HL-60/S4 treated with retinoic acid at 250 ng/mL for 4 days and 3 days (cell line): ENCODE measurements at regions not wholly inside any gene's neighbourhood (a gene's known extent, or its start where the extent isn't known, plus 50 kb on each side); places are given as distances from the start of the nearest gene placed in this dataset.
"Not testable (repeated sequence)": the region's sequence is repeated elsewhere in the genome, so short reads cannot be mapped to it uniquely, and the experiment has no call there.

Experiments
- in situ Hi-C: fragments of 300-500 bp; cut with MboI; formaldehyde crosslinking; loops from 2 replicates; pipeline ENCODE4 v1.7.0; 2022; ENCODE audit warnings: low sequenced_read_pairs

GRCh38 chr6:28785962-28786679 lies 137.7 kb downstream of the TRIM27 start:
- in situ Hi-C loops, result no loop called here

- in situ Hi-C loops, result no loop called here
Measured at GRCh38 chr6:28789553-28790083, 134.2 kb downstream of the TRIM27 start.

DNA sequence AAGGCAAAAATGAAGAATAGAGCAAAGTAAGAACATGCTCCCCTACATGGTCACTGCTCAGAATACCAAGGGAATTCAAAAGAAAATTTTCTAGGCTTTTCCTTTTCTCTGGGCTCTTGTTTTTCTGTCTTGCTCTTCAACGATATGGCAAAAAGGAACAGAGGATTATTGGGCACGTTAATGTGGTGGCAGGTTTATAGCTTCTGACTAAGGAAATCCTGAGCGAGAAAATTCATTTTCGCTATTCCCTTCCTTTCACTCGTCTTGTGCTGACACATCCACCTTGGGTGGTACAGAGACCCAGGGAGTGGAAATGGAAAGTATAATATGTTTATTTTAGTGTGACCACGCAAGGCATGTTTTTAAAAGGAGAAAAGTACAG lies 132.8 kb downstream of the TRIM27 start:
- in situ Hi-C loops, result no loop called here

DNA sequence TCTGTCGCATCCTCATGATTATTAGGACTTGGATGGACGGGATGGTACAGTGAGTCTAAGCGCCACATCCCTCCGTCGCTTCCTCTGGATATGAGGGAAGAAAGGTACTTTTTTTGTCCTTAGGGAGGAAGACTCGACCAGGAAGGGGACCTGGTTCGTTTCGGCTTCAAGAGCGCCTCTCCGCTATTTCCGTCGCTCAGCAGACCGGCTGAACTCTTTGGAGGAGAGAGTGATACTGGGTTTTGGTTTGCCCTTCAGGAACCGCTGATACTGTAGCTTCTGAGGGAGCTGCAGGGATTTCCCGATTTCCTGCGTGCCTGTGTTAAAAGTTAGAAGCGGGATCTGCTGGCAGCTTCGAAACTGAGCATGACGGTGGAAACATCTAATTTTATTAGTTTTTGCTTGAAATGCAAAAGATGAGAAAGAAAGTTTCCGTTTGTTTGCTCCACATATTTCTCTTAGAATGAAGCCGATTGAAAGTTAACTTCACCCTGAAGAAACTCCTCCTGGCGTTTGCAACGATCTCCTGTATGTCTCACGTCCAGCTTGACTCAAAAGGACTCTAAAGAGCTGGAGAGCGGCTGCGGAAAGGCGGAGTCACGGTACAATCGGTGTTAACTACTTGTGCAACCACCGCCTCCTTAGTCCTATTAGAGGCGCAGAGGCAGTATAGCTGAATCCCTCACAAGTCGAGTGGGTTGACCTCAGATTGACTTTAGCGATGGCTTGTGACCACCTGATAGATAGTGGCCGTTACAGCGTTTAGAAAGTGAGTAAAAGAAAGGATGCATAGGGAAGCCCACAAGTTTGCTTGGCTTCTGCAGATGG lies 129.4 kb downstream of the TRIM27 start:
- in situ Hi-C loops, result no loop called here

GRCh38 chr6:28800647-28801046 lies 123.1 kb downstream of the TRIM27 start:
- in situ Hi-C loops, result not testable (repeated sequence)

DNA sequence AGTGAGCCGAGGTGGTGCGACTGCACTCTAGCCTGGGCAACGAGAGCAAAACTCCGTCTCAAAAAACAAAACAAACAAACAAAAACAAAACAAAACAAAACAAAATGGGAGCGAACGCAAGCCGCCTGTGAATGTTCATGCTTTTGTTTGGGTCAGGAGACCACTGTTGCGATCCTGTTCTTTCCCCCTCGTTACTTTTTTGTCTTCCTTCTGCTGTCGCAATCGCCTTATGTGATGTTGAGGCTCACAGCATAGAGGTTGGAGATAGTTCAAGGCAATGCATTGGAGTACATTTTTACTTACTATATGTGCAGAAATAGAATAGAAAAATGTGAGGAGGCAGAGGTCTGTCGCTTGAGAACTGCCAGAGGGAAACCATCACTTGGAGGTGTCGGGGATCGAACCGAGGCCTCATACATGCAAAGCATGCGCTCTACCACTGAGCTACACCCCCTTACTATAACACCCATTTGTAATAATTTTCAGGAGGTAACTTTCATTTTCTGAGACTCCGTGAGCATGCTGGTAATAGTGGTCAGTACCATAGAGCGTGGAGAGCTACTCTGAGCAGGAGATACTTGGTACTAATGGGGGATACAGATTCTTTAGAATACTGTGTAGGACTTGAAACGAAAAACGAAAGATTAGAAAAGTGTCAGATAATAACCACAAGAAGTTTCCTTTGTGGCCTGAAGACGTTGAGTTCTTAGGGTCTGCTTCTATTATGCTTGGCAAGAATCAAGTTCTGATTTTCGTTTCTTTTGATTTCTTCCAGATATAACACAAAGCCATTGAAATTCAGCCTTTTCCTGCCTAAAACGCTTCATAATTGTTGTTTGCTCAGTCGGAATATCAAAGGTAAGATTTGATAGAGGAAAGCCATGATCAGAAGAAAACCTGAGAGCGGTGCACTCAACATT lies 121.1 kb downstream of the TRIM27 start:
- in situ Hi-C loops, result no loop called here

GRCh38 chr6:28803337-28803709 lies 120.5 kb downstream of the TRIM27 start:
- in situ Hi-C loops, result no loop called here

DNA sequence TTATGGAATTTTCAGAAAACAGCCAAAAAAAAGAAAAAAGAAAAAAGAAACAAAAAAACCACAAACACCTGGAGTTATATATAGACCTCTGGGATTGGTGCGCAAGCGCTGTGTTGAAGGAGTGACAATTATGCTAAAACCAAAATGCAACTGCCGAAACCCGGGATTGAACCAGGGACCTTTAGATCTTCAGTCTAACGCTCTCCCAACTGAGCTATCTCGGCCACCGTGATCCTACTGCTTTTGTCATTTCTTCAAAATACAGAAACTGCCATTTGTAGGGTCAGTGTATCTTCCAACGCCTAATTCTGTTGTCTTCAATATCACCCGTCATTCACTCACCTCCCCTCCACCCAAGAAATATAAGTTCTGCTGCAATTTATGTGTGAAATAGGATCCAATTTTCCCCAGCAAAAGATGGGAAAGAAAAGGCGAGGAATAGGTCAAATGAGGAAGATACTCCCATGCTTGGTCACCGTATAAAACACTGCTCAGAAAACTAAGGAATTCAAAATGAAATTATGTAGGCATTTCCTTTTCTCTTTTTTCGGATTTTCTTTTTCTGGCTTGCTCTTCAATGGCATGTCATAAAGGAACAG lies 116.0 kb downstream of the TRIM27 start:
- in situ Hi-C loops, result no loop called here

- in situ Hi-C loops, result no loop called here
Measured at GRCh38 chr6:28808383-28808782, 115.4 kb downstream of the TRIM27 start.

- in situ Hi-C loops, result no loop called here
Measured at GRCh38 chr6:28809947-28810658, 113.7 kb downstream of the TRIM27 start.

GRCh38 chr6:28810659-28811053 lies 113.1 kb downstream of the TRIM27 start:
- in situ Hi-C loops, result no loop called here

GRCh38 chr6:28811873-28812272 lies 111.9 kb downstream of the TRIM27 start:
- in situ Hi-C loops, result no loop called here

DNA sequence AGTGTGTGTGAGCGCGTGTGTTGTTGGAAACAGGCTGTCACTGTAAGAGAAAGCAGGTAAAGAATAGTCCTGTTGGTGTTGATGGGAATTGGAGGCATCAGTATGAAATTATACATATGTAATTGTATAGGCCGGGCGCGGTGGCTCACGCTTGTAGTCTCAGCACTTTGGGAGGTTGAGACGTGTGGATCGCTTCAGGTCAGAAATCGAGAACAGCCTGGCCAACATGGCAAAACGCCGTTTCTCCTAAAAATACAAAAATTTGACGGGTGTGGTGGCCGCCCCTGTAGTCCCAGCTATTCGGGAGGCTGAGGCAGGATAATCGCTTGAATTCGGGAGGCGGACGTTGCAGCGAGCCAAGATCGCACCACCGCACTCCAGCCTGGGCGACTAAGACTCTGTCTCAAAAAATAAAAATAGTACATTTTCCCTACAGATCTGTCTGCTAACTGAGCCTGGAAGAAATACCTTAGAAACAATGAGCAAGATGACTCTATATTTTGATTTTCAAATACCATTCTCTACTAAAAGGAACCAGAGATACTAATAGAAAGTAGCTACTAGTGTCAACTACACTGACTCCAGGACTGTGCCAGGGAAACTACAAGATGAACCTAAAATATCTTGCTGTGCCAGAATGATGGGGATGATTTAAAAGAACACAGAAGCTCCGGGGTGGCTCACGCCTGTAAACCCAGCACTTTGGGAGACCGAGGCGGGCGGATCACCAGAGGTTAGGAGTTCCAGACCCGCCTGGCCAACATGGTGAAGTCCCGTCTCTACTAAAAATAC lies 110.8 kb downstream of the TRIM27 start:
- in situ Hi-C loops, result no loop called here

DNA sequence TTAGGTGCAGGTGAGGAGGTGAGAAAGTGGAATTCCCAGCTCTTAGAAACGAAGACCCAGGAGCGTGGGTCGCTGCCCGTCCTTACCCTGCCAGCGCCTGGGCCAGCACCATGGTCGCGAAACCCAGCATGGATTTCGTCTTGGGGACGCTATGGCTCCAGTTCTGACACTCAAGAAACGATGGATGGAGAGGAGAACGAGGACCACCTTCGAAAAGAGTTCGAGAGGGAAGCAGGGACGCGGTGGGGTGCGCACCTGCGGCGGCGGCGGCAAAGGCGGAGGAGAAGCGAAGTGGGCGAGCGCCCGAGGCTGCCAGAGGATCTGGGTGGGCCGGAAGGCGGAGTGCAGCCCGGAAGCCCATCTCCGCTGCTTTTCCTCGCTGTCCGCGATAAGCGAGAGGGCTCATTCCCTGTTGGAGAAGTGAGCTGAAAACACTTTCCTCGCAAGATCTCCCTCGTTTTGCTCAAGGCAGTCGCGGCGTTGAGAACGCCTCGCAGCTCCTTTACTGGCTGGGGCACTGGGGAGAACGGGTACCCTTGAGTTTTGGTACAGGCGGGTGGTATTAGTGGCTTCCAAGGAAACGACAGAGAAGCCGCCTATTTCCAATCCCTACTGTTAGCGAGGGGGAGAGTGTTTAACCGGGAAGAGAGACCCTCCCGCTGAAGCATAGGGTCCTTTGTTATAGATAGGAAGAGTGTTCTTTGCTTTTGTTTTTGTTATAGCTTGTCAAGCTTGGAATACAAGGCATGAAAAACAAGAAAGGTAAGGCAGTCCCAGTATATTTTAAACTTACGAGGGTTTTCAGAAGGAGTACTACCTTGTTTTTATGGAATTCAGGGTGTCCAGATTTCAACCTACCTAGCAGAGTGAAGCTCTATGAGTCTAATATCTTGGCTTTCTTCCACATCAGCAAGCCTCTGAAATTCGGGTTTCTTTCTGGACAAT lies 109.5 kb downstream of the TRIM27 start:
- in situ Hi-C loops, result no loop called here

GRCh38 chr6:28816339-28816908 lies 107.4 kb downstream of the TRIM27 start:
- in situ Hi-C loops, result no loop called here

DNA sequence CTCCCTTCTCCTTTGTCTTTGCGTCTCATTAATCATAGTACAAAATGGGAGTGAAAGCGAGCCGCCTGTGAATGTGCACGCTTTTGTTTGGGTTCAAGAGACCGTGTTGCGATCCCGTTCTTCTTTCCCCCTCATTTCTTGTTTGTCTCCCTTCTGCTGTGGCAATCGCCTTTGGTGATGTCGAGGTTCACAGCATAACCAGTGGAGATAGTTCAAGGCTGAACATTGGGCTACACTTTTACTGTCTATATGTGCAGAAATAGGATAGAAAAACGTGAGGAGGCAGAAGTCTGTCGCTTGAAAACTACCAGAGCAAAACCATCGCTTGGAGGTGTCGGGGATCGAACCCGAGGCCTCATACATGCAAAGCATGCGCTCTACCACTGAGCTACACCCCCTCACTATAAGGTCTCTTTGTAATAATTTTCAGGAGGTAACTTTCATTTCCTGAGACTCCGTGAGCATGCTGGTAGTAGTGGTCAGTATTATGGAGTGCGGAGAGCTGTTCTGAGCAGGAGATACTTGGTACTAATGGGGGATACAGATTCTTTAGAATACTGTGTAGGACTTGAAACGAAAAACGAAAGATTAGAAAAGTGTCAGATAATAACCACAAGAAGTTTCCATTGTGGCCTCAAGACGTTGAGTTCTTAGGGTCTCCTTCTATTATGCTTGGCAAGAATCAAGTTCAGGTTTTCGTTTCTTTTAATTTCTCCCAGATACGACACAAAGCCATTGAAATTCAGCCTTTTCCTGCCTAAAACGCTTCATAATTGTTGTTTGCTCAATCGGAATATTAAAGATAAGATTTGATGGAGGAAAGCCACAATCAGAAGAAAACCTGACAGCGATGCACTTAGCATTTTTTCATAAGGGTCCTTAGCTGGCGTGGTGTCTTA lies 106.6 kb downstream of the TRIM27 start:
- in situ Hi-C loops, result no loop called here

DNA sequence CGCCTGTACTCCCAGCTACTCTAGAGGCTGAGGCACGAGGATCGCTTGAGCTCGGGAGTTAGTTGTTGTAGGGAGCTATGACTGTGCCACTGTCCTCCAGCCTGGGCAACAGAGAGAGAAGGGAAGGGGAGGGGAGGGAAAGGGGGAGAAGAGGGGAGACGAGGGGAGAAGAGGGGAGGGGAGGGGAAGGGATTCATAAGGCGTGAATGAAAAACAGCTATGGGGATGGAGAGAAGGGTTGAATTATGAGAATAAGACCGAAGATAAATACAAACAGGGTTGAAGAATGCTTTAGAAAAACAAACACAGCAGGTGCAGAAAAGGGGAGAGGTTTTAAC lies 106.0 kb downstream of the TRIM27 start:
- in situ Hi-C loops, result no loop called here
